ENCODE measurements at regions not wholly inside any gene's neighbourhood (a gene's known extent, or its start where the extent isn't known, plus 50 kb on each side); places are given as distances from the start of the nearest gene placed in this dataset.

- peak; percentile 4 for DNase-seq
- no peak overlapping the region for H3K4me3 ChIP-seq
- no peak overlapping the region for H3K9ac ChIP-seq
- no peak for TF ChIP-seq EZH2 (IDR thresholded peaks at IDR 0.05; ENCODE audit: insufficient read depth, poor library complexity, severe bottlenecking)
- TF ChIP-seq EZH2phosphoT487 (IDR thresholded peaks at IDR 0.05; ENCODE audit: insufficient read depth, low read depth) = no peak
- no peaks in the 10 kb centered on the region for H3K79me2 ChIP-seq (ENCODE audit: insufficient read depth)
- no peaks in the 10 kb centered on the region for H3K9me3 ChIP-seq (ENCODE audit: low read depth)
- in situ Hi-C loops (cut with MboI) = no loop called here
- H3K9me2 ChIP-seq (ENCODE audit: insufficient read depth) = no peaks in the 10 kb centered on the region
- H3K36me3 ChIP-seq (ENCODE audit: low read depth) = no peaks in the 10 kb centered on the region
- no peak overlapping the region for H2AFZ ChIP-seq
- no peaks in the 10 kb centered on the region for H3K27me3 ChIP-seq (replicated peaks; ENCODE audit: insufficient read depth)
- H3K27ac ChIP-seq = no peak overlapping the region
- WGBS, 2 experiments (ENCODE audit: low coverage in 1 of 2, low lambda C conversion rate in 2 of 2, missing lambda C conversion rate in 2 of 2) = 39 to 48% methylated on average over 5 of the region's 5 CpGs
- no peaks in the 10 kb centered on the region for H3F3A ChIP-seq (ENCODE audit: insufficient read depth)
- no peak overlapping the region for H3K4me2 ChIP-seq (ENCODE audit: unreplicated experiment)
- no peaks in the 10 kb centered on the region for H3K4me1 ChIP-seq (ENCODE audit: insufficient read depth)
- no peaks in the 10 kb centered on the region for H4K20me1 ChIP-seq (ENCODE audit: insufficient read depth)
Measured at GRCh38 chr3:117201901-117202774, 492.6 kb downstream of the TUSC7 start.

DNA sequence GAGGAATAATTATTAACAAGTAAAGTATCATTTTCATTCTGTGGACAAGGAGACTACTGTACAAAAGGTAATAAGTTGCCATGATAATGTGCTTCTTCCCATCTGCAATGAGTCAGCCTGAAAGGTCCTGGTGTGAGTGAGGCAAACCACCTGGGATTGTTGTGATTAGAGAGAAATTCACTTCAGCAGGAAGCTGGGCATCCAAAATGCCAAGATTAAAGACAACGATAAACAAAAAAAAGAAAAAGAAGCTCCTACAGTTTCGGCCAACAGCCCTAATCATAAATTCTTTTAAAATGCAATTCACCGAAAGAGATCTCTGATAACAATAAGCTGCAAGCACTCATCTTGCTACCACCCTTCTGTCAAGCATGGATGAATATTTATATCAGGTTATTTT, 507.8 kb downstream of the TUSC7 start:
- no peak for TF ChIP-seq EZH2 (IDR thresholded peaks at IDR 0.05; ENCODE audit: insufficient read depth, poor library complexity, severe bottlenecking)
- no peak for TF ChIP-seq EZH2phosphoT487 (IDR thresholded peaks at IDR 0.05; ENCODE audit: insufficient read depth, low read depth)
- H3F3A ChIP-seq (ENCODE audit: insufficient read depth) = no peaks in the 10 kb centered on the region
- no peaks in the 10 kb centered on the region for H3K4me1 ChIP-seq (ENCODE audit: insufficient read depth)
- no peak overlapping the region for H3K27ac ChIP-seq
- H3K4me3 ChIP-seq = no peak overlapping the region
- H3K36me3 ChIP-seq (ENCODE audit: low read depth) = no peaks in the 10 kb centered on the region
- no peaks in the 10 kb centered on the region for H4K20me1 ChIP-seq (ENCODE audit: insufficient read depth)
- no peaks in the 10 kb centered on the region for H3K9me2 ChIP-seq (ENCODE audit: insufficient read depth)
- DNase-seq = no peak
- H3K4me2 ChIP-seq (ENCODE audit: unreplicated experiment) = no peak overlapping the region
- no peaks in the 10 kb centered on the region for H3K27me3 ChIP-seq (replicated peaks; ENCODE audit: insufficient read depth)
- WGBS, 2 experiments (ENCODE audit: low coverage in 1 of 2, low lambda C conversion rate in 2 of 2, missing lambda C conversion rate in 2 of 2) = 72 to 82% methylated on average over 3 of the region's 3 CpGs
- in situ Hi-C loops (cut with MboI) = no loop called here
- no peak overlapping the region for H2AFZ ChIP-seq
- no peaks in the 10 kb centered on the region for H3K79me2 ChIP-seq (ENCODE audit: insufficient read depth)
- H3K9me3 ChIP-seq (ENCODE audit: low read depth) = no peaks in the 10 kb centered on the region
- H3K9ac ChIP-seq = no peak overlapping the region

GRCh38 chr3:117217760-117218316, 508.3 kb downstream of the TUSC7 start:
- Histone ChIP-seq H3K9me3 (ENCODE audit: low read depth) (no peaks in the 10 kb centered on the region), H3K4me2 (ENCODE audit: unreplicated experiment) (no peak overlapping the region), H3K36me3 (ENCODE audit: low read depth) (no peaks in the 10 kb centered on the region), H3K4me3 (no peak overlapping the region), H3F3A (ENCODE audit: insufficient read depth) (no peaks in the 10 kb centered on the region), H3K27me3 (replicated peaks; ENCODE audit: insufficient read depth) (no peaks in the 10 kb centered on the region), H3K4me1 (ENCODE audit: insufficient read depth) (no peaks in the 10 kb centered on the region), H3K27ac (no peak overlapping the region), H3K9ac (no peak overlapping the region), H2AFZ (no peak overlapping the region), H4K20me1 (ENCODE audit: insufficient read depth) (no peaks in the 10 kb centered on the region), H3K79me2 (ENCODE audit: insufficient read depth) (no peaks in the 10 kb centered on the region), H3K9me2 (ENCODE audit: insufficient read depth) (no peaks in the 10 kb centered on the region)
- 64 to 65% methylated on average over 5 of the region's 5 CpGs for WGBS, 2 experiments (ENCODE audit: low coverage in 1 of 2, low lambda C conversion rate in 2 of 2, missing lambda C conversion rate in 2 of 2)
- no peak for TF ChIP-seq EZH2 (IDR thresholded peaks at IDR 0.05; ENCODE audit: insufficient read depth, poor library complexity, severe bottlenecking)
- in situ Hi-C loops (cut with MboI) = no loop called here
- no peak for DNase-seq

GRCh38 chr3:117218641-117219048, 509.1 kb downstream of the TUSC7 start:
- H3K27ac ChIP-seq = no peak overlapping the region
- H3K36me3 ChIP-seq (ENCODE audit: low read depth) = no peaks in the 10 kb centered on the region
- no peaks in the 10 kb centered on the region for H4K20me1 ChIP-seq (ENCODE audit: insufficient read depth)
- H3K9me3 ChIP-seq (ENCODE audit: low read depth) = no peaks in the 10 kb centered on the region
- no peak overlapping the region for H3K4me2 ChIP-seq (ENCODE audit: unreplicated experiment)
- H3K27me3 ChIP-seq (replicated peaks; ENCODE audit: insufficient read depth) = no peaks in the 10 kb centered on the region
- WGBS, 2 experiments (ENCODE audit: low coverage in 1 of 2, low lambda C conversion rate in 2 of 2, missing lambda C conversion rate in 2 of 2) = 26 to 28% methylated on average over 3 of the region's 3 CpGs
- H2AFZ ChIP-seq = no peak overlapping the region
- no peaks in the 10 kb centered on the region for H3K79me2 ChIP-seq (ENCODE audit: insufficient read depth)
- in situ Hi-C loops (cut with MboI) = no loop called here
- no peak for DNase-seq
- no peaks in the 10 kb centered on the region for H3K4me1 ChIP-seq (ENCODE audit: insufficient read depth)
- H3F3A ChIP-seq (ENCODE audit: insufficient read depth) = no peaks in the 10 kb centered on the region
- no peaks in the 10 kb centered on the region for H3K9me2 ChIP-seq (ENCODE audit: insufficient read depth)
- TF ChIP-seq EZH2 (IDR thresholded peaks at IDR 0.05; ENCODE audit: insufficient read depth, poor library complexity, severe bottlenecking) (no peak), EZH2phosphoT487 (IDR thresholded peaks at IDR 0.05; ENCODE audit: insufficient read depth, low read depth) (no peak)
- H3K4me3 ChIP-seq = no peak overlapping the region
- H3K9ac ChIP-seq = no peak overlapping the region

Measured in GM23248 (cell line).